H9 (cell line): ENCODE measurements at regions not wholly inside any gene's neighbourhood (a gene's known extent, or its start where the extent isn't known, plus 50 kb on each side); places are given as distances from the start of the nearest gene placed in this dataset.

Experiments used
- DNase-seq: peaks from one replicate; pipeline ENCODE4 v3.0.0-alpha.2; 2017
- H2AFZ ChIP-seq: one replicate; pipeline ENCODE4 v1.6.1; 2013; ENCODE audit warnings: mild to moderate bottlenecking, low read length, control low read depth, moderate library complexity
- H2AK5ac ChIP-seq: 2 replicates; pipeline ENCODE4 v1.6.1; 2013; ENCODE audit warnings: low read length, control low read depth, mixed read lengths; ENCODE audit not compliant: insufficient read length
- H2BK120ac ChIP-seq: one replicate; pipeline ENCODE4 v1.6.1; 2013; ENCODE audit warnings: low read depth, mild to moderate bottlenecking, low read length, control low read depth, inconsistent platforms; ENCODE audit not compliant: poor library complexity, severe bottlenecking
- H2BK12ac ChIP-seq: 2 replicates; pipeline ENCODE4 v1.6.1; 2013; ENCODE audit warnings: low read length, control low read depth, mixed read lengths, low read depth; ENCODE audit not compliant: insufficient read length
- H2BK15ac ChIP-seq: 2 replicates; pipeline ENCODE4 v1.6.1; 2013; ENCODE audit warnings: low read depth, low read length, control low read depth
- H2BK20ac ChIP-seq: one replicate; pipeline ENCODE4 v1.6.1; 2013; ENCODE audit warnings: low read depth, mild to moderate bottlenecking, low read length, control low read depth, inconsistent platforms; ENCODE audit not compliant: poor library complexity, severe bottlenecking
- H2BK5ac ChIP-seq: 2 replicates; pipeline ENCODE4 v1.6.1; 2013; ENCODE audit warnings: low read length, control low read depth, mixed read lengths; ENCODE audit not compliant: insufficient read length
- H3K14ac ChIP-seq: 2 replicates; pipeline ENCODE4 v1.6.1; 2013; ENCODE audit warnings: low read length, control low read depth; ENCODE audit not compliant: insufficient read depth
- H3K18ac ChIP-seq: 2 replicates; pipeline ENCODE4 v1.6.1; 2013; ENCODE audit warnings: low read depth, mild to moderate bottlenecking, mixed read lengths, low read length, control low read depth; ENCODE audit not compliant: insufficient read length
- H3K23ac ChIP-seq: 2 replicates; pipeline ENCODE4 v1.6.1; 2013; ENCODE audit warnings: low read length, control low read depth, mixed read lengths, low read depth; ENCODE audit not compliant: insufficient read length
- H3K23me2 ChIP-seq: 2 replicates; pipeline ENCODE4 v1.6.1; 2013; ENCODE audit warnings: low read depth, mild to moderate bottlenecking, mixed read lengths, low read length, control low read depth; ENCODE audit not compliant: insufficient read length, poor library complexity, severe bottlenecking
- H3K27ac ChIP-seq: 2 replicates; pipeline ENCODE4 v1.5.1; 2013; ENCODE audit warnings: low read length, control low read depth, mixed read lengths, low read depth; ENCODE audit not compliant: insufficient read length
- H3K27me3 ChIP-seq: 2 replicates; pipeline ENCODE4 v1.6.1; 2013; ENCODE audit warnings: low read length, control low read depth, inconsistent platforms; ENCODE audit not compliant: insufficient read depth
- H3K4ac ChIP-seq: 2 replicates; pipeline ENCODE4 v1.6.1; 2013; ENCODE audit warnings: low read depth, mild to moderate bottlenecking, control low read depth, inconsistent platforms, low read length, moderate library complexity
- H3K4me1 ChIP-seq: 2 replicates; pipeline ENCODE4 v1.6.1; 2013; ENCODE audit warnings: low read length, control low read depth, inconsistent platforms; ENCODE audit not compliant: insufficient read depth
- H3K4me2 ChIP-seq: 2 replicates; pipeline ENCODE4 v1.6.1; 2013; ENCODE audit warnings: low read length, control low read depth, mixed read lengths; ENCODE audit not compliant: insufficient read length, insufficient read depth
- H3K56ac ChIP-seq: 2 replicates; pipeline ENCODE4 v1.6.1; 2013; ENCODE audit warnings: low read depth, mild to moderate bottlenecking, mixed read lengths, low read length, control low read depth; ENCODE audit not compliant: insufficient read length
- H3K79me1 ChIP-seq: 2 replicates; pipeline ENCODE4 v1.6.1; 2013; ENCODE audit warnings: low read depth, mild to moderate bottlenecking, moderate library complexity, low read length, control low read depth, inconsistent platforms; ENCODE audit not compliant: insufficient read depth, poor library complexity, severe bottlenecking
- H3K79me2 ChIP-seq: 2 replicates; pipeline ENCODE4 v1.6.1; 2013; ENCODE audit warnings: low read length, control low read depth, inconsistent platforms; ENCODE audit not compliant: insufficient read depth
- H3K9ac ChIP-seq: 2 replicates; pipeline ENCODE4 v1.6.1; 2013; ENCODE audit warnings: low read length, control low read depth, mixed read lengths; ENCODE audit not compliant: insufficient read length; ENCODE audit errors: extremely low read depth
- H3K9me3 ChIP-seq: one replicate; pipeline ENCODE4 v1.6.1; 2013; ENCODE audit warnings: low read depth, low read length, inconsistent platforms; ENCODE audit not compliant: control insufficient read depth
- H3T11ph ChIP-seq: one replicate; pipeline ENCODE4 v1.6.1; 2013; ENCODE audit warnings: mild to moderate bottlenecking, low read length, control low read depth, inconsistent platforms
- H4K20me1 ChIP-seq: one replicate; pipeline ENCODE4 v1.6.1; 2013; ENCODE audit not compliant: control insufficient read depth, insufficient read length, insufficient read depth
- H4K5ac ChIP-seq: 2 replicates; pipeline ENCODE4 v1.6.1; 2013; ENCODE audit warnings: low read depth, mild to moderate bottlenecking, mixed read lengths, low read length, control low read depth; ENCODE audit not compliant: insufficient read length
- H4K8ac ChIP-seq: replicated peaks from 2 replicates; pipeline ENCODE4 v1.6.1; 2013; ENCODE audit warnings: low read length, control low read depth, mixed read lengths, low read depth; ENCODE audit not compliant: insufficient read length
- H4K91ac ChIP-seq: 2 replicates; pipeline ENCODE4 v1.6.1; 2013; ENCODE audit warnings: low read depth, mild to moderate bottlenecking, moderate library complexity, mixed read lengths, low read length, control low read depth; ENCODE audit not compliant: insufficient read length
- H3K27ac Mint-ChIP-seq, 3 experiments: 2 replicates in 2 of 3; 3 replicates in 1 of 3; pipeline ENCODE4 v1.8.0; 2020 to 2021; ENCODE audit warnings: mixed read lengths in 3 of 3, mild to moderate bottlenecking in 1 of 3, moderate library complexity in 1 of 3
- H3K27me3 Mint-ChIP-seq: 2 replicates; pipeline ENCODE4 v1.8.0; 2021; ENCODE audit warnings: low read depth, mild to moderate bottlenecking, moderate library complexity, mixed read lengths
- H3K36me3 Mint-ChIP-seq, 3 experiments: 2 replicates in 2 of 3; 3 replicates in 1 of 3; pipeline ENCODE4 v1.8.0; 2020 to 2021; ENCODE audit warnings: low read depth in 3 of 3, mixed read lengths in 3 of 3; ENCODE audit not compliant: insufficient read depth in 1 of 3
- H3K4me1 Mint-ChIP-seq, 2 experiments: 2 replicates each; pipeline ENCODE4 v1.8.0; 2020; ENCODE audit warnings: mixed read lengths in 2 of 2
- H3K4me3 Mint-ChIP-seq, 2 experiments: 2 replicates in 1 of 2; 3 replicates in 1 of 2; pipeline ENCODE4 v1.8.0; 2020 to 2021; ENCODE audit warnings: mild to moderate bottlenecking in 2 of 2, mixed read lengths in 2 of 2, moderate library complexity in 1 of 2
- H3K9me3 Mint-ChIP-seq, 2 experiments: 2 replicates in 1 of 2; 3 replicates in 1 of 2; pipeline ENCODE4 v1.8.0; 2020; ENCODE audit warnings: mild to moderate bottlenecking in 2 of 2, mixed read lengths in 2 of 2, moderate library complexity in 1 of 2
- CTCF ChIP-seq: fragments of 200-600 bp; sonication (generic); conservative IDR thresholded peaks from 3 replicates; pipeline ENCODE4 v1.8.0; 2021; ENCODE audit warnings: antibody characterized with exemption, mild to moderate bottlenecking
- WGBS: extraction: QIAGEN DNeasy Blood & Tissue Kit; methylation state at CpG from one replicate; pipeline ENCODE4 v1.1.7; 2013; ENCODE audit warnings: missing lambda C conversion rate, low lambda C conversion rate, mixed read lengths; ENCODE audit not compliant: insufficient read length; ENCODE audit errors: extremely low coverage; 5-methylcytosine and 5-hydroxymethylcytosine counted together

GRCh38 chr2:42979416-42979869, 187.1 kb upstream of the HAAO start:
- H2BK12ac ChIP-seq, result no peak overlapping the region
- no peaks in the 10 kb centered on the region for H3K79me2 ChIP-seq
- no peak overlapping the region for H3K9ac ChIP-seq
- no peaks in the 10 kb centered on the region for H4K20me1 ChIP-seq
- H3K56ac ChIP-seq, result no peak overlapping the region
- H2BK15ac ChIP-seq, result no peak overlapping the region
- no peaks in the 10 kb centered on the region for H3K27me3 ChIP-seq
- no peak overlapping the region for H3K23ac ChIP-seq
- no peak overlapping the region for H4K91ac ChIP-seq
- H3K79me1 ChIP-seq, result no peaks in the 10 kb centered on the region
- no peak overlapping the region for H2BK5ac ChIP-seq
- H3K4ac ChIP-seq, result no peak overlapping the region
- H3K27ac ChIP-seq, result no peak overlapping the region
- no peak overlapping the region for H3K4me2 ChIP-seq
- no peaks in the 10 kb centered on the region for H3K9me3 Mint-ChIP-seq
- H2BK120ac ChIP-seq, result no peak overlapping the region
- H3K14ac ChIP-seq, result no peak overlapping the region
- H3K4me1 Mint-ChIP-seq, result peaks cover 19 to 24% of the 10 kb centered on the region in 2 experiments
- DNase-seq, result no peak
- H3K4me3 Mint-ChIP-seq, result no peak overlapping the region
- no peak for TF ChIP-seq CTCF
- H3K9me3 ChIP-seq, result no peaks in the 10 kb centered on the region
- no peak overlapping the region for H3K18ac ChIP-seq
- H2AK5ac ChIP-seq, result no peak overlapping the region
- no peak overlapping the region for H3T11ph ChIP-seq
- no peak overlapping the region for H4K8ac ChIP-seq
- no peaks in the 10 kb centered on the region for H3K4me1 ChIP-seq
- no CpG with 5 or more reads among the region's 5 CpGs for WGBS
- no peak overlapping the region for H2AFZ ChIP-seq
- no peak overlapping the region for H2BK20ac ChIP-seq
- H4K5ac ChIP-seq, result no peak overlapping the region
- peak overlapping the region in 1 of 3 experiments; percentile 34; a peak in 1 of 7 replicates for H3K27ac Mint-ChIP-seq
- peaks cover 1% of the 10 kb centered on the region; the same call in 1 of the 2 replicates for H3K27me3 Mint-ChIP-seq
- peaks cover 0 to 4% (median 1%) of the 10 kb centered on the region in 3 experiments; a peak in 3 of 7 replicates for H3K36me3 Mint-ChIP-seq
- peaks cover 3% of the 10 kb centered on the region for H3K23me2 ChIP-seq
